ENCODE measurements at regions not wholly inside any gene's neighbourhood (a gene's known extent, or its start where the extent isn't known, plus 50 kb on each side); places are given as distances from the start of the nearest gene placed in this dataset.

DNA sequence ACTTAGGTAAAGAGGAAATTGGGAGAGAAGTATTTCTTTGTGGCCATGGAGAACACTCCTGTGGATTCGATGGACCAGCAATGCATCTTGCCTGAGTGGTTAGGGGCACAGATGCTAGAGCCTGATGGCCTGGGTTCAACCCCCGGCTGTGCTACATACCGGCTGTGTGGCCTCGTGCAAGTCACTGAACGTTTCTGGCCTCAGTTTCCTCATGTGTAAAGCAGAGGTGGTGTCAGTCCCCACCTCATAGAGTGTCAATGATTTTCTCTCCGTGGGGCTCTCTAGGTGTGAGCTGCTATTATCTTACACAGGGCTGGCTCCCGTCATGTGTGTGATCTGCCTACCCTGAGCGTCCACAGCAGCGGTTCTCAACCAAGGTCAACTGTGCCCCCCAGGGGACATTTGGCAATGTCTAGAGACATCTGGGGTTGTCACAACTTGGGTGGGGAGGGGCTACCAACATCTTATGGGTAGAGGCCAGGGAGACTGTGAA, 50.0 kb upstream of the PTPN1 start:
- TF ChIP-seq, protein P1, sequence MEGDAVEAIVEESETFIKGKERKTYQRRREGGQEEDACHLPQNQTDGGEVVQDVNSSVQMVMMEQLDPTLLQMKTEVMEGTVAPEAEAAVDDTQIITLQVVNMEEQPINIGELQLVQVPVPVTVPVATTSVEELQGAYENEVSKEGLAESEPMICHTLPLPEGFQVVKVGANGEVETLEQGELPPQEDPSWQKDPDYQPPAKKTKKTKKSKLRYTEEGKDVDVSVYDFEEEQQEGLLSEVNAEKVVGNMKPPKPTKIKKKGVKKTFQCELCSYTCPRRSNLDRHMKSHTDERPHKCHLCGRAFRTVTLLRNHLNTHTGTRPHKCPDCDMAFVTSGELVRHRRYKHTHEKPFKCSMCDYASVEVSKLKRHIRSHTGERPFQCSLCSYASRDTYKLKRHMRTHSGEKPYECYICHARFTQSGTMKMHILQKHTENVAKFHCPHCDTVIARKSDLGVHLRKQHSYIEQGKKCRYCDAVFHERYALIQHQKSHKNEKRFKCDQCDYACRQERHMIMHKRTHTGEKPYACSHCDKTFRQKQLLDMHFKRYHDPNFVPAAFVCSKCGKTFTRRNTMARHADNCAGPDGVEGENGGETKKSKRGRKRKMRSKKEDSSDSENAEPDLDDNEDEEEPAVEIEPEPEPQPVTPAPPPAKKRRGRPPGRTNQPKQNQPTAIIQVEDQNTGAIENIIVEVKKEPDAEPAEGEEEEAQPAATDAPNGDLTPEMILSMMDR (IDR thresholded peaks at IDR 0.05; ENCODE audit: low read length), result no peak
- no peak for TF ChIP-seq EZH2phosphoT487 (IDR thresholded peaks at IDR 0.05; ENCODE audit: low read length)
- TF ChIP-seq EZH2 (optimal IDR thresholded peaks at IDR 0.05; ENCODE audit: low read depth, low read length), result no peak
